Brain microvascular endothelial cell (primary cell): ENCODE measurements at regions not wholly inside any gene's neighbourhood (a gene's known extent, or its start where the extent isn't known, plus 50 kb on each side); places are given as distances from the start of the nearest gene placed in this dataset.
"Not testable (repeated sequence)": the region's sequence is repeated elsewhere in the genome, so short reads cannot be mapped to it uniquely, and the experiment has no call there.

Experiments used
- DNase-seq: peaks from one replicate; pipeline ENCODE4 v3.0.0-alpha.2; 2020
- H3K27ac ChIP-seq: fragments of 250-450 bp; sonication (Bioruptor Pico); 2 replicates; pipeline ENCODE4 v1.5.1; 2020; ENCODE audit warnings: mild to moderate bottlenecking, moderate library complexity
- H3K27me3 ChIP-seq: fragments of 250-450 bp; sonication (Bioruptor Pico); replicated peaks from 2 replicates; pipeline ENCODE4 v1.5.1; 2020; ENCODE audit warnings: mild to moderate bottlenecking
- H3K36me3 ChIP-seq: fragments of 250-450 bp; sonication (Bioruptor Pico); replicated peaks from 2 replicates; pipeline ENCODE4 v1.5.1; 2020; ENCODE audit warnings: mild to moderate bottlenecking
- H3K4me3 ChIP-seq: 2 replicates; pipeline ENCODE4 v1.5.1; 2011; ENCODE audit warnings: low read depth, mild to moderate bottlenecking, control low read depth, low read length, moderate library complexity
- in situ Hi-C: cut with HindIII; loops from 2 replicates; pipeline ENCODE4 v1.10.0; 2017; ENCODE audit warnings: low sequenced_read_pairs, low pct_ligation_motif_present
- TF ChIP-seq, protein P1 (sequence below): IDR thresholded peaks from 2 replicates; pipeline ENCODE4 v1.5.1; 2011; ENCODE audit warnings: low read depth, mild to moderate bottlenecking, moderate library complexity, low read length, control low read depth, inconsistent platforms; ENCODE audit errors: missing control alignments

DNA sequence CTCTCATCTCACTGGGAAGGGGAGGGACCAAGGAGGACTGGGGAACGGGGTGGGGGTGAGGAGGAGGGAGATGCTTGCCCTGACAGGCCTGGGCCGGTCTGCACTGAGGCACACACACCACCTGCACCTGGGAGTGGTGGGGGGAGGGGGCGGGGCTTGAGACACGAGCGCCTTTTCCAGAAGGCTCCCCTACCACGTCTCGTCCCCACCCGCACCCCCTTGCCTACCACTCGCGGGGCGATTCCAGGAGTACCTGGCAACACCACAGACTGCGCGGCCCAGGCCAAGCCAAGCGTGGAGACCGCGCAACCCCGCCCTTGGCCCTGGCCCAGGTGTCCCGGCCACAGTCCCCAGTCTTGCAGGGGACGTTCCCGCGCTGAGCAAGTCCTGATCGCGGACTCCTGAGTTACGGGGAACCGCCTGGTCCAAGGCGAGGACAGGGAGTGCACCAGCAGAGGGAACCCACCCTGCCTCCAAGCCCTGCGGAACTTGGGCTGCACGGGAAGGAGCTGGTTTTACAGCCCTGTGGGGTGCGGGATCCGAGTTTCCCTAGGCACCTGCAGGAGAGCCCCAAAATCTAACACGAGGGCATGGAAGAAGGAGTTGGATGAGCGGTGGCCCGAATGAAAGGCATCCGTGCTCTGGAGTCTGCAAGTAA, 68.1 kb upstream of the SH3GL3 start:
- TF ChIP-seq, protein P1, sequence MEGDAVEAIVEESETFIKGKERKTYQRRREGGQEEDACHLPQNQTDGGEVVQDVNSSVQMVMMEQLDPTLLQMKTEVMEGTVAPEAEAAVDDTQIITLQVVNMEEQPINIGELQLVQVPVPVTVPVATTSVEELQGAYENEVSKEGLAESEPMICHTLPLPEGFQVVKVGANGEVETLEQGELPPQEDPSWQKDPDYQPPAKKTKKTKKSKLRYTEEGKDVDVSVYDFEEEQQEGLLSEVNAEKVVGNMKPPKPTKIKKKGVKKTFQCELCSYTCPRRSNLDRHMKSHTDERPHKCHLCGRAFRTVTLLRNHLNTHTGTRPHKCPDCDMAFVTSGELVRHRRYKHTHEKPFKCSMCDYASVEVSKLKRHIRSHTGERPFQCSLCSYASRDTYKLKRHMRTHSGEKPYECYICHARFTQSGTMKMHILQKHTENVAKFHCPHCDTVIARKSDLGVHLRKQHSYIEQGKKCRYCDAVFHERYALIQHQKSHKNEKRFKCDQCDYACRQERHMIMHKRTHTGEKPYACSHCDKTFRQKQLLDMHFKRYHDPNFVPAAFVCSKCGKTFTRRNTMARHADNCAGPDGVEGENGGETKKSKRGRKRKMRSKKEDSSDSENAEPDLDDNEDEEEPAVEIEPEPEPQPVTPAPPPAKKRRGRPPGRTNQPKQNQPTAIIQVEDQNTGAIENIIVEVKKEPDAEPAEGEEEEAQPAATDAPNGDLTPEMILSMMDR, result no peak
- no peak overlapping the region for H3K27ac ChIP-seq
- in situ Hi-C loops, result no loop called here
- no peaks in the 10 kb centered on the region for H3K27me3 ChIP-seq
- DNase-seq, result no peak
- no peaks in the 10 kb centered on the region for H3K36me3 ChIP-seq
- no peak overlapping the region for H3K4me3 ChIP-seq

GRCh38 chr15:83379579-83379959, 67.6 kb upstream of the SH3GL3 start:
- no peaks in the 10 kb centered on the region for H3K27me3 ChIP-seq
- TF ChIP-seq, protein P1, result no peak
- in situ Hi-C loops, result no loop called here
- no peak for DNase-seq
- no peaks in the 10 kb centered on the region for H3K36me3 ChIP-seq
- H3K4me3 ChIP-seq, result no peak overlapping the region
- H3K27ac ChIP-seq, result no peak overlapping the region

DNA sequence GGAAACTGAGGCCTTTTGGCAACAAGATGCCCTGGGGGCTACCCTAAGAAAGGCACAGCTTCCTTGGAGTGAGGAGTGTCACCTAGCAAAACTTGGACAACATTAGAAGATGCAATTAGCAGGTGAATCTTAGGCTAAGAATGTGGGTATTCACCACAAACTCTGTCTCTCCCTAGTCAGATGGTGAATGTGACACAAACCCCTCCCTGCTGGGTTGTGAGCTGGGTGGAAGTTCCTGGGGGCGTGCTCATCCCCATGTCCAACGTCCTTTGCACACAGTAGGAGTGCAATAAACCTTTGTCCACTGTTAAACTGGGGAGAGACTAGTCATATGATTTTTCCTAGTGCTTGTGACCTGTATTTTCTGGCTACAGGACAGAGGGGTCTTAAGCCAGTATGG, 67.1 kb upstream of the SH3GL3 start:
- H3K36me3 ChIP-seq, result no peaks in the 10 kb centered on the region
- in situ Hi-C loops, result no loop called here
- TF ChIP-seq, protein P1, result no peak
- H3K27ac ChIP-seq, result no peak overlapping the region
- DNase-seq, result no peak
- H3K4me3 ChIP-seq, result no peak overlapping the region
- H3K27me3 ChIP-seq, result no peaks in the 10 kb centered on the region

DNA sequence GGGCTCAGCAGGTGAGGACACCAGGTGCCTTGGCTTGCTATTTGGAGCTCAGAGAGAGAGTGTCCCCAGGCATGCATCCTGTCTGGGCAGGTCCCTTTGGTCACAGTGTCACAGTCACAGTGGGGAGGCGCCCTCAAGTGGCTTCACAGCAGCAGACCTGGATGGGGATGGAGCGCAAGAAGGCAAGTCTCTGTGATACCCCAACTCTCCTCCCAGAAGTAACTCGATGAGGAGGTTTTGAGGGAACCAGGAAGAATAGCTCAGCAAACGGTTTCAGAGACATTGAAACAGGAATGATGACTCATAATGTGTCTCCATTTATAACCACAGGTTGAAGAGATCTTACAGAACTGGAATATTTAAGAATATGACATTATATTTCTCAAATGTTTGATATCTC, 66.5 kb upstream of the SH3GL3 start:
- DNase-seq, result peak; percentile 6
- H3K36me3 ChIP-seq, result no peaks in the 10 kb centered on the region
- no peaks in the 10 kb centered on the region for H3K27me3 ChIP-seq
- no peak overlapping the region for H3K27ac ChIP-seq
- in situ Hi-C loops, result no loop called here
- H3K4me3 ChIP-seq, result no peak overlapping the region
- TF ChIP-seq, protein P1, result peak; percentile 47

- H3K27ac ChIP-seq, DNase-seq, H3K4me3 ChIP-seq, H3K36me3 ChIP-seq, in situ Hi-C loops, H3K27me3 ChIP-seq: not testable (repeated sequence)
Observed at GRCh38 chr15:83383608-83384139, 63.5 kb upstream of the SH3GL3 start.

DNA sequence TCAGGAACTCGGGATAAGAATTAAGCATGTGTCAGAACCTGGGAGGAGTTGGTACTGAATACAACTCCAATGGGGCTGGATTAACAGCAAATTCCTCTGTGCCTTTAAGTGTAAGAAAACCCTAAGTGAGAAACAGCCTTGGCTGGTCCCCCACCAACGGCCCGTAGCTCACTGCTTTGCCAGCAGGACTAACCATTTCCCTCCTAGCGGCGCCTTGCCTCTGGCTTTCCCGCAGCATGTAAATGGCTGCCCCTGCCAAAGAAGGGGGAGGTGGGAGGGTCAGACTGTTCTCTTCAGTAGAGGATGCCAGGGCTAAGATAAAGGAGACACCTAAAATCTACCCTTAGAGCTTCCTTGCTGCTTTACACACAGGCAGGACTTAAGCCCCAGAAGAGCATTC, 51.0 kb upstream of the SH3GL3 start:
- TF ChIP-seq, protein P1, result peak; percentile 13
- Histone ChIP-seq H3K36me3 (no peaks in the 10 kb centered on the region), H3K27me3 (no peaks in the 10 kb centered on the region), H3K4me3 (no peak overlapping the region), H3K27ac (no peak overlapping the region)
- in situ Hi-C loops, result no loop called here
- DNase-seq, result no peak
